LNCaP clone FGC (cell line): ENCODE measurements at regions not wholly inside any gene's neighbourhood (a gene's known extent, or its start where the extent isn't known, plus 50 kb on each side); places are given as distances from the start of the nearest gene placed in this dataset.

Source experiments
- DNase-seq: peaks from one replicate; pipeline ENCODE4 v3.0.0-alpha.2; 2011; ENCODE audit warnings: low read depth
- H3K4me3 ChIP-seq: 2 replicates; pipeline ENCODE4 v1.5.1; 2011; ENCODE audit warnings: mild to moderate bottlenecking, low read depth, low read length, control low read depth
- TF ChIP-seq, protein P1 (sequence below): IDR thresholded peaks from 2 replicates; pipeline ENCODE4 v1.5.1; 2012; ENCODE audit warnings: mild to moderate bottlenecking; ENCODE audit not compliant: control insufficient read depth, insufficient read depth; ENCODE audit errors: extremely low read depth

DNA sequence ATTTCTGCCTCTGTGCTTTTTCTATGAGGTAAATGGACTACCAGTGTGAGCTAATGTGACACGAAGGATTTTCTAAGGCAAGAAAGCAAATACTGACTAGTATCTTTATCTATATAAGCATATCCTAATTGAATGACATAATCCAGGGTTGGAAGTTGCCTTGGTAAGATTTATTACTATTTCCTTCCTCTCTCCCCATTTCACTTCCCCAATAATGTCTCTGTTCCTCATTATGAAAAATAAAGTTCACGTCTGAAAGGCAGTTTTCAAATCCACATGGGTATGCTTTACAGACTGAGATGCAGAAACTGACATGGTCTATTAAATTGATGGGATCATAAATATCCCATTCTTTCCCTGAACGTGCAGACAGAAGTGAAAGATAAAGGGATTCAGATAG is 86.0 kb downstream of the DTWD1 start:
- no peak for DNase-seq
- TF ChIP-seq, protein P1, sequence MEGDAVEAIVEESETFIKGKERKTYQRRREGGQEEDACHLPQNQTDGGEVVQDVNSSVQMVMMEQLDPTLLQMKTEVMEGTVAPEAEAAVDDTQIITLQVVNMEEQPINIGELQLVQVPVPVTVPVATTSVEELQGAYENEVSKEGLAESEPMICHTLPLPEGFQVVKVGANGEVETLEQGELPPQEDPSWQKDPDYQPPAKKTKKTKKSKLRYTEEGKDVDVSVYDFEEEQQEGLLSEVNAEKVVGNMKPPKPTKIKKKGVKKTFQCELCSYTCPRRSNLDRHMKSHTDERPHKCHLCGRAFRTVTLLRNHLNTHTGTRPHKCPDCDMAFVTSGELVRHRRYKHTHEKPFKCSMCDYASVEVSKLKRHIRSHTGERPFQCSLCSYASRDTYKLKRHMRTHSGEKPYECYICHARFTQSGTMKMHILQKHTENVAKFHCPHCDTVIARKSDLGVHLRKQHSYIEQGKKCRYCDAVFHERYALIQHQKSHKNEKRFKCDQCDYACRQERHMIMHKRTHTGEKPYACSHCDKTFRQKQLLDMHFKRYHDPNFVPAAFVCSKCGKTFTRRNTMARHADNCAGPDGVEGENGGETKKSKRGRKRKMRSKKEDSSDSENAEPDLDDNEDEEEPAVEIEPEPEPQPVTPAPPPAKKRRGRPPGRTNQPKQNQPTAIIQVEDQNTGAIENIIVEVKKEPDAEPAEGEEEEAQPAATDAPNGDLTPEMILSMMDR = no peak
- no peak overlapping the region for H3K4me3 ChIP-seq

DNA sequence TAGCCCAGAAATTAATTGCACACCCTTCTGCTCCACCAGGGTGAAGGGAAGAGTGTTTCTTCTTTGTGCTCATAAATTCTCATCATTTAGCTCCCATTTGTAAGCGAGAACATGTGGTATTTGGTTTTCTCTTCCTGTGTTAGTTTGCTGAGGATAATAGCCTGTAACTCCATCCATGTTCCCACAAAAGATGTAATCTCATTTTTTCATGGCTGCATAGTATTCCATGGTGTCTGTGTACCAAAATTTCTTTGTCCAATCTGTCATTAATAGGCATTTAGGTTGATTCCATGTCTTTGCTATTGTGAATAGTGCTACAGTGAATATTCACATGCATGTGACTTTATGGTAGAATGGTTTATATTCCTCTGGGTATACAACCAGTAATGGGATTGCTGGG is 86.8 kb downstream of the DTWD1 start:
- DNase-seq = no peak

DNA sequence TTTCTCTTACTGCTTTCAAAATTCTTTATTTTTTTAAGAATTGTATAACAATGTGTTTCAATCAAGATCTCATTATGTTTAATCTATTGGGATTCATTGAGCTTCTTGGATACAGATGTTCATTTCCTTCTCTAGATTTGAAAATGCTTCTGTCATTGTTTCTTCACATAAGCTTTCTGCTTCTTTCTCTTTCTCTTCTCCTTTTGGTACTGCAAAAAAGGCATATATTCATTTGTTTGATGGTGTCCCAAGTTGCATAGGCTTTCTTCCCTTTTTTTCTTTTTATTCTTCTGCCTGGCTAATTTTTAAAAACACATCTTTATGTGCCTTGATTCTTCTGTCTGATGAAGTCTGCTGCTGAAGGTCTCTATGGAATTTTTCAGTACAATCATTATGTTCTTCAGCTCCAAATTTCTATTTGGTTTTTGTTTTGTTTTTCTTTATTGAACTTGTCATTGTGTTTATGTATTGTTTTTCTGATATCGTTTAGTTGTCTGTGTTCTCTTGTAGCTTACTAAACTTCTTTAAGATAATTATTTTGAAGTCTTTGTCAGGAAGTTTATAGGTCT is 88.9 kb downstream of the DTWD1 start:
- DNase-seq = no peak
- TF ChIP-seq, protein P1 = no peak
- no peak overlapping the region for H3K4me3 ChIP-seq

More for the DNA sequence above, 86.8 kb downstream of the DTWD1 start:
- H3K4me3 ChIP-seq = no peak overlapping the region
- TF ChIP-seq, protein P1 = no peak

DNA sequence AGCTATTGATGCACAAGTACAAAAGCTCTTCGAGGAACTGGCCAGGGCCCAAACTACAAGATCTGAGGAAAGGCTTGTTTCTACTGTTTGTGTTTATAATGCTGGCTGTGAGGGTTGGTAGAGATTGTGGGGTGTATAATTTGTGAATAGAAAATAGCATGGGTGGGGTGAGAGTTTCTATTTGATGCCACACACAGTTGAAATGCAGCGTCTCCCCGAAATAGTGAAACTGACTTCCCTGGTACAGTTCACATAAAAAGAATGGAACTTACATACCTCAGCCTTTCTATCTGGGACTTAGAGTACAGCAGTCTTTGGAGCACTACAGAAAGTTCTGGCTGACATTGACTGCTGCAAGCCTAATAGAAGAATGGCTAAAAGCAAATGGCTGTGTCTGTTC is 91.3 kb downstream of the DTWD1 start:
- H3K4me3 ChIP-seq = no peak overlapping the region
- no peak for DNase-seq
- TF ChIP-seq, protein P1 = no peak

DNA sequence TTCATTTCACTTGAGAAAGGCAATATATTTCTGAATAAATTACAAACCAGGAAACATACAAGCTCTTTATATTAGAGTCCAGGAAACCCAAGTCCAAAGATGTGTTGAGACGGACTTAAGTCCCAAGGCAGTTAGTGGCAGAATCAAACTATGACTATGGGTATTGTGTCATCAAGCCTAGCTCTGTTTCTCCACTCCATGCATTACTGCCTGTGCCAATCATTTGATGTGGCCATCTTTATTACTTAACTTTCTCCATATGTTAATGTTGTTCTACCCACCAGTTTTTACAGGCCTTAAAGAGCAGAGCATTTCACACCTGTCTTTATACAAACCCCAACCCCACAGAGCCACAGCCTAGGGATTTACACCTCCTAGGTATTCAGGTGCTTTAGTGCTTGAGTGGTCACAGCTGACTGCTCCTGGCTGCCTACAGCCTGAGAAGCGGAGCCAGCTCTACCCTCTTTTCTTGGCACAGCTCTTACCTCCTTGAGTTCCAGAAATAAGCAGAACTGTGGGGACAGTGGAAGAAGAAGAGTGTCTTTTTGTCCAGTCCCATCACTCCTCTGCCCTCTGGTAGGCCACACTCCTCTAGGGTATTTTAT is 92.1 kb downstream of the DTWD1 start:
- H3K4me3 ChIP-seq = no peak overlapping the region
- TF ChIP-seq, protein P1 = no peak
- DNase-seq = no peak

DNA sequence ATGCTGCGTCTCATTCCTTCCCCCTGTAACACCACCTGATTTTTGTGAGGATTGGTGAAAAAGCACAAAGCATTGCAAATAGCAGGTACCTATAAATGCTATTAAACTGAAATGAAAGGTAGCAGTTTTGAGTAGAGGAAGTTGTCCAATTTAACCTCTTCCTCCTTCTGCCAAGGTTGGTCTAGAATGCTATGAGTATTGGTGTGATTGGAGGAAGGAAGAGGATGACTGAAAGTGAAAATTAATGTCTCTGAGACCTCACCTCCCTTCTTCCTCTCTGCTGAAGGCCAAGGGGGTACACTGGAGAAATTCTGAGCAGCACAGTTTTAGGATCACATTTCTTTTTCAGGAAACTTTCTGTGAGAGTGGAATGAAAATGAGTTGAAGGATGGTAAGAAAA is 94.4 kb downstream of the DTWD1 start:
- TF ChIP-seq, protein P1 = no peak
- DNase-seq = no peak
- no peak overlapping the region for H3K4me3 ChIP-seq

DNA sequence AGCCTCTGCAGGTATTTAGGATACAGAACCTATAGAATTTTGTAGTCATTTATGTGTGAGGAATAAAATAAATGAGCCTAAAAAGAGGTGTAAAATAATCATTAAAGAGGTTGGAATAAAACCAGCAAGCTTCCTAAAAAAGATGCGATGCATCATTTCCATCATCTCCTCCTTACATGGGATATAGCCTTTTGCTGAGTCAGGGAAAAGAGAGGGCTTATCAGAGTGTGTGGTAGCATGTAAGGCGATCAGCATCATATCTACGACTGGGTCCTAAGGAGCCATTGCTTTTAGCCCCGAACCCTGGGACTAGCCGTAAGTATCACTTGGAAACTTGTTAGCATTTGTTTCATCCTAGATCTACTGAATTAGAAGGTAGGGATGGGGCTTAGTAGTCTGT is 94.9 kb downstream of the DTWD1 start:
- TF ChIP-seq, protein P1 = no peak
- no peak for DNase-seq
- no peak overlapping the region for H3K4me3 ChIP-seq
